ENCODE measurements at regions not wholly inside any gene's neighbourhood (a gene's known extent, or its start where the extent isn't known, plus 50 kb on each side); places are given as distances from the start of the nearest gene placed in this dataset.

- TF ChIP-seq EZH2 (IDR thresholded peaks at IDR 0.05; ENCODE audit: borderline replicate concordance, insufficient read depth, low read length, poor library complexity, severe bottlenecking) (no peak), CTCF (IDR thresholded peaks at IDR 0.05; ENCODE audit: poor library complexity, severe bottlenecking) (no peak)
- TF ChIP-seq, protein P1, sequence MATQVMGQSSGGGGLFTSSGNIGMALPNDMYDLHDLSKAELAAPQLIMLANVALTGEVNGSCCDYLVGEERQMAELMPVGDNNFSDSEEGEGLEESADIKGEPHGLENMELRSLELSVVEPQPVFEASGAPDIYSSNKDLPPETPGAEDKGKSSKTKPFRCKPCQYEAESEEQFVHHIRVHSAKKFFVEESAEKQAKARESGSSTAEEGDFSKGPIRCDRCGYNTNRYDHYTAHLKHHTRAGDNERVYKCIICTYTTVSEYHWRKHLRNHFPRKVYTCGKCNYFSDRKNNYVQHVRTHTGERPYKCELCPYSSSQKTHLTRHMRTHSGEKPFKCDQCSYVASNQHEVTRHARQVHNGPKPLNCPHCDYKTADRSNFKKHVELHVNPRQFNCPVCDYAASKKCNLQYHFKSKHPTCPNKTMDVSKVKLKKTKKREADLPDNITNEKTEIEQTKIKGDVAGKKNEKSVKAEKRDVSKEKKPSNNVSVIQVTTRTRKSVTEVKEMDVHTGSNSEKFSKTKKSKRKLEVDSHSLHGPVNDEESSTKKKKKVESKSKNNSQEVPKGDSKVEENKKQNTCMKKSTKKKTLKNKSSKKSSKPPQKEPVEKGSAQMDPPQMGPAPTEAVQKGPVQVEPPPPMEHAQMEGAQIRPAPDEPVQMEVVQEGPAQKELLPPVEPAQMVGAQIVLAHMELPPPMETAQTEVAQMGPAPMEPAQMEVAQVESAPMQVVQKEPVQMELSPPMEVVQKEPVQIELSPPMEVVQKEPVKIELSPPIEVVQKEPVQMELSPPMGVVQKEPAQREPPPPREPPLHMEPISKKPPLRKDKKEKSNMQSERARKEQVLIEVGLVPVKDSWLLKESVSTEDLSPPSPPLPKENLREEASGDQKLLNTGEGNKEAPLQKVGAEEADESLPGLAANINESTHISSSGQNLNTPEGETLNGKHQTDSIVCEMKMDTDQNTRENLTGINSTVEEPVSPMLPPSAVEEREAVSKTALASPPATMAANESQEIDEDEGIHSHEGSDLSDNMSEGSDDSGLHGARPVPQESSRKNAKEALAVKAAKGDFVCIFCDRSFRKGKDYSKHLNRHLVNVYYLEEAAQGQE (IDR thresholded peaks at IDR 0.05; ENCODE audit: borderline replicate concordance) = no peak
Observed at GRCh38 chr15:26243382-26243781, 380.3 kb upstream of the ATP10A start.

Data from neural cell (in vitro differentiated cells).